ENCODE measurements at regions not wholly inside any gene's neighbourhood (a gene's known extent, or its start where the extent isn't known, plus 50 kb on each side); places are given as distances from the start of the nearest gene placed in this dataset.

- DNase-seq, result no peak
These were observed 115.7 kb downstream of the MATN1 start for GRCh38 chr1:30607723-30608122.

DNA sequence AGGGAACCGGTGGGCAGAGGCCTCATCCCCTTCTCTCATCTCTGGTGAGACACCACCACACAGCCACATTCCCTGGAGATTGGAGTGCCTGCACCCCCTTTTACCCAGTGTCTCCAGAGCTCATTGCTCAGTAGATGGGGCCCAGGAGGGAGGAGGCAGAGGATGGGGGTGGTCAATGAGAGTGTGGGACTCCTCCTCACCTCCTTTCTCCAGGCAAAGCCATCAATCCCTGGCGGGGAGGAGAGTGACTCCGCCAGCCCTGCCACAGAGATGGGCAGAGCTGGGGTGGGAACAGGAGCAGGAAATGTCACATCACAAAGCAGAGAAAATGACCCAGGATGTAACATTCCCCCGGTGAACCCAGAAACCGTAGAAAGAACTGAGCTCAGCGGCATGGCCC lies 117.2 kb downstream of the MATN1 start:
- no peak for DNase-seq

GRCh38 chr1:30605441-30605920 lies 117.9 kb downstream of the MATN1 start:
- DNase-seq, result no peak

- no peak for DNase-seq
These were observed 118.5 kb downstream of the MATN1 start for GRCh38 chr1:30604801-30605440.

- DNase-seq, result no peak
These were observed 120.1 kb downstream of the MATN1 start for GRCh38 chr1:30603081-30603858.

DNA sequence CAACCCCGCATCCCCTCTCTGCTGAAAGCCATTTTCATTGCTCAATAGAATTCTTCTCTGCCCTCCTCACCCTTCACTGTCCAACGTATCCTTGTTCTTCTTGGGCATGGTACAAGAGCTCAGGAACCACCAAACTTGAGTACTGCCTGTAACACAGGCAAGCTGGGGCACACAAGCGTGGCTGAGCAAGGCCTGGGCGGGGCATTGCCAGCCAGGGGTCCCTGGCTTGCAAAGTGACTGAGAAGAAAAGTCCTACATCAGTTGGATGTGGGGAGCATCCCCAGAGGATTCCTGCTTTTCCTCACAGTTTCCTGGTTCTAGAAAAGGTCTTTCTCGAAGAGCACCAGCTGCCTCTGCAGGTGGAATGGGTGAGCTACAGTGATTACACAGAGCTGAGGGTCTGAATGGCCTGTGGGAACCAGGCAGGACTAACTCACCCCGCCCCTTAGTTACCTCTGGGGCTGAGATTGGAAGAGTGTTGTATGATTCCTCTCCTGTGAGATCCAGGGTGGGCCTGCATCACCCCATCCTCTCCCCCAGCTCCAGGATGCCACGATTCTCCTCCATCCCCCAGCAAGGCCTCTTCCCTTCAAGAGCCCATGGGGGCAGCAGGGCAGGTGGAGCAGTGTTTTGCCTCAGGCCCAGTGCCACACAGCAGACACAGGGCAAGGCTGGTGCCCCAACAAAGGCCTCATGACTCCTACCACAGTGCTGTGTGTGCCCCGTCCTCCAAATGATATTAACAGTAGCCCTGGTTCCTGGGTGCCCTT lies 121.9 kb downstream of the MATN1 start:
- no peak for DNase-seq

DNA sequence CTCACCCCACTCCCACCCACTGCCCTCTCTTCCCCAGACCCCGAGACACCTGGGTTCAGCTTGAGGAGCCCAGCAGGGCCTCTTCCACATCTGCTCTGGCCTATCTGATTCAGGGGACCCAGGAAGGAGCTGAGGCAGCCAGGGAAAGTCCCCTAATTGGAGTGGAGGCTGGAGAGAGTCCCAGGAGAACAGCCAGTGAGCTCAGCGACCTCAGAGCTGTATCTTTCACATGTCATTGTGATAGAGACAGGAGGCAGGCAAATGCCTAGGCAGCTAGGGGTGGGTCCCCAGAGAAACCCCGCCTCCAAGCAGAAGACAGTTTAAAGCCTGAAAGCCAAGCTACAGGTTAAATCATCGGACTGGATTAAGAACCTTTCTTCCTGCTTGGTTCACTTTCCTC lies 122.7 kb downstream of the MATN1 start:
- no peak for DNase-seq

DNA sequence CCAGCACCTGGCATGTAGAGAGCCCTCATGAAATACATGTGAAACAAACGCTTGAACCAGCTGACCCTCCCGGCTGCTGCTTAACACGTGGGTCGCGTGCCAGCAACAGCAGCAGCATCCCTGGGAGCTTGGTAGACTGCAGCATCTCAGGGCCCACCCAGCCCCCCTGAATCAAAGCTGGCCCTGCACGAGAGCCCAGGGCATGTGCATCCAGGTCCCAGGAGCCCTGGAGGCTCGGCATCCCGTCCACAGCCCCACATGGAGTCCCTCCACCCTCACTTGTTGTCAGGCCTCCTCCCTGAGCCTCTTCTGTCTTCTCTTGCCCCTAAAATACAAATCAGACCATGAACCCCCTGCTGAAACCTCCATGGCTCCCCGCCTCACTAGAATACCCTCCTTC lies 123.1 kb downstream of the MATN1 start:
- no peak for DNase-seq

GRCh38 chr1:30599721-30600120 lies 123.7 kb downstream of the MATN1 start:
- DNase-seq, result no peak

DNA sequence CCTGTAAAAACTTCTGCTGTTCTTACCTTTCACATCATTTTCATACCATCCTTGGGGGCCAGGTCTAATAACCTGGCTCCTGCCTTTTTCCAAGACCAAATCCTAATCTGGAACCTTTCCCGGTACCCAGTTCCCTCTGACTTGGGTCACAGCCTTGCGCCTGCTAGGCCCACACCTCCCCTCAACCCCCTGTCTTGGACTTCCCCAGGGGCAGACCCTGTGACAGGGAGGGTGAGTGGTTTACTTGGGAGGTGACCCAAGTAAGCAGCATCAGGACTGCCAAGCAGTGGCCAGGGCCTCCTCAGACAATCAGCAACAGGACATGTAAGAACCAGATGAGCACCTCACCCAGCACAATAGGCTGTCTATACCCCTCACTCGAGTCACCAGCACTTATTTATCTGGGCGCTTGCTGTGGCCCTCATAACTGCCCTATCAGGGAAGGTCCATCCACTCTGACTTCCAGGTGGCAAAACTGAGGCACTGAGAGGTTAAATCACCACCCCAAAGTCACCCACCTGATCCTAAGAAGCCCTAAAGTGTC lies 124.7 kb downstream of the MATN1 start:
- DNase-seq, result no peak

GRCh38 chr1:30597711-30598110 lies 125.7 kb downstream of the MATN1 start:
- DNase-seq, result no peak

- no peak for DNase-seq
These were observed 126.5 kb downstream of the MATN1 start for GRCh38 chr1:30596891-30597290.

DNA sequence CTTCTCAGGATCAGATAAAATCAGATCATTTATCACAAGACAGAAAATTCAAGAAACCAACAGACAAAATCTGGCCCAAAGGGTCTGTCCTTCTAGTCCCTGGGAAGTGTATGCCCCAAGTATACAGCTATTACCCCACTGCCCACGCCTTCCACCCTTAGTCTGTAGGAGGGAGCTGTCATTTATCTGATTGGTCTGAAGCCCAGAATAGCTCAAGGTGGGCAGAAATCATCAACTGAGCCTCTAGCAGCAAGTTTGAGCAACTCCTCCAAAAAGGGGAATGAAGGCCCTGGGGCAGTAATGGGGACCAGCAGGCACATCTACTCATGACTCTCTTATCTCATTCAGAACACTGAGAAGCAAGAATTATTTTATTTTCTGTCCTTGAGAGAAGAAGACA lies 126.9 kb downstream of the MATN1 start:
- DNase-seq, result no peak

DNA sequence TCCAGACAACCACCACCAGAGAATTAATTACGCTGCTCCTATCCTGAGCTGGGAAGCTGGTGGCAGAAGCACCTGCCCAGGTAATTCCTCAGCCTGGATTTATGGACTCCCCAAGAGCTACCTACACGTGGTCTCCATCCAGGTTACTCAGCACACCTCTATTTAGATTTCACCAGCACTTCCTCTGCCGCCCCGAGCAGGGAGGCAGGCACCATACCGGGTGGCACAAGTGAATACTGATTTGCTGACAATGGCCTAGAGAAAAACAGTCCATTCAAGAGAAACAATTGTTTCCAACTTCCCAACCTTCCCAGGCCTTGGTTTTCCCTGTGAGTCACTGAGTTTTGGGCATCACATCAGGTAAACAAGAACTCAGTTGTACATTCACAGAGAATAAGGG lies 134.3 kb downstream of the MATN1 start:
- DNase-seq, result no peak

- DNase-seq, result no peak
These were observed 134.9 kb downstream of the MATN1 start for GRCh38 chr1:30588311-30589073.

- DNase-seq, result no peak
These were observed 136.7 kb downstream of the MATN1 start for GRCh38 chr1:30586671-30587070.

DNA sequence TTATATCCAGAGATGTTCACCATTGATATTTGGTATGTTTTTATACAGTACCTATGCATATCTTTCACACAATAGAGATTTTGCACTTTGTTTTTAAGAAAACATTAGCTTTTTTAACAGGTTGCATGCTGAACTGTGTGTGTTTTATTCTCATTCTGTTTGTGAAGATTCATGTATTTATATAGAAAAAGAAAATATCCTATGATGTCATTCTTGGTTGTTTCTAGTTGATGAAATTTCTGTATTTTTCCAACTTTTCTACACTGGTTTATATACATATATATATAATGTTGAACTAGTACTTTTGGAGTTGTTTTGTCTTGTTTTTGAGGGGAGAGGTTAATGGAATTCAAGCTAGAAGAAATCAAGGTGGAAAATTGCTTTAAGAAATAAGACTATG lies 143.8 kb downstream of the MATN1 start:
- no peak for DNase-seq

DNA sequence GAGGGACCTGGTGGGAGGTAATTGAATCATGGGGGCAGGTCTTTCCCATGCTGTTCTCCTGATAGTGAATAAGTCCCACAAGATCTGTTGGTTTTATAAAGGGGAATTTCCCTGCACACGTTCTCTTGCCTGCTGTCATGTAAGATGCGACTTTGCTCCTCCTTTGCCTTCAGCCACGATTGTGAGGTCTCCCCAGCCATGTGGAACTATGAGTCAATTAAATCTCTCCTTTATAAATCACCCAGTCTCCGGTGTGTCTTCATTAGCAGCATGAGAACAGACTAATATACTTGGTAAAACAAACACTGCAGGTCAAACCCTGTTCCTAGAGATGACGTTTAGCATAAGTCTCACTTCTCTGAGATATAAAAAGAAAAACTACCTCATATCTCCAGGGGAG lies 148.3 kb downstream of the MATN1 start:
- DNase-seq, result no peak

DNA sequence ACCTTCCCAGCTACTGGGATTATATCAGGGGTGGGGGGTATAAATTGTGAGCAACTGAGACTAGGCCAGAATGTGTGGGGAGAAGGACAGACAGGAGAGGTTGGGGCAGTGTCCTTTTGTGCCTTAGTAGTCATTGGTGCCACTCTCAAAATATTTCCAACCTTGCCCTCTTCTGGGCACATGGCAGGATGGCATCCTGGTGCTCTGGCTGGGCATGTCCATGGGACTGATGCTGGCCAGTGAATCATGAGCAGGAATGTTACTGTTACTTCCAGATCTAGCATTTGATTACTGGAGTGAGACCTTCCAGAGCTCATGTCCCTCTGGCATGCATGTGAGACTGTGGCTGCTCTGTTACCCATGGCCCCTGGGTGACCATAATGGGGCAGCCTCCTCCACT lies 151.2 kb downstream of the MATN1 start:
- no peak for DNase-seq

- no peak for DNase-seq
These were observed 152.0 kb downstream of the MATN1 start for GRCh38 chr1:30571380-30571779.

- DNase-seq, result no peak
These were observed 154.0 kb downstream of the MATN1 start for GRCh38 chr1:30569384-30569783.

DNA sequence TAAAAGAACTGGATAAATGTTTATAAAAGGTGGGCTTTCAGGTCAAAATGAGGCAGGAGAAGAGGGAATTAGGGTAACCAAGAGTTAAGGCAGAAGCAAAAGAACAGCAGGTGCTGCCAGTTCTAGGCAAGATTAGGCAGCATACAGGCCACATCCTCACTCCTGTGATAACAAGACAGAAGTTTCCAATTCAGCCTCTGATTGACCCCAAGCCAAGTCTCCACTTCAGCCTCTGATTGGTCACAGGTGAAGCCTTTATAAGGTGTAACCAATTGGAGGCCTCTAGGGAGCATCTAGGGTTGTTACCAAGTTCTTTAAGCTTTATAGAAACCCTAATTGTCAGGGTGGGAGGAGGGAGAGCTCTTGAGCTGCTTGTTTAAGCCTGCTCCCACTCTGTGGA lies 160.8 kb downstream of the MATN1 start:
- DNase-seq, result no peak

DNA sequence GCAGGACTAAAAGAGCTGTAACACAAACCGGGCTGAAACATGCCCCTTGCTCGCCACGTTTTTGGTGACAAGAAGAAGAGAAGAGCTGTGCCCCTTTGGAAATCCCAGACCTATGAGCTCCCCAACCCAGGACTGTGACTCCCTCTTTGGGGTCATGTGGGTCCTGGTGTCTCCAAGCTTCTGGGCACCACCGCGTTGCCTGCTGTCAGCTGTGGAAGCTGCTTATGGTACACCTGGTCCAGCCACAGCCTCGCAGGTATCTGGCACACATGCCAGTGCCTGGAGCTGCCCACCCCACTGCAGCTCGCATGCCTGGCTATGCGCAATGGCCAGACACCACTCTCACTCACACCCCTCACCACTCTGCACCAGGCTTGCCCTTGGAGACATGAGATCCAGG lies 171.8 kb downstream of the MATN1 start:
- no peak for DNase-seq

Measured in activated CD8-positive, alpha-beta memory T cell treated with anti-CD3 and anti-CD28 coated beads, Interleukin-2, amount 50 U/mL, for 48 hours (primary cell).